Activated T-cell treated with anti-CD3 and anti-CD28 coated beads, Interleukin-2, amount 50 U/mL, for 24 hours (primary cell): ENCODE measurements at regions not wholly inside any gene's neighbourhood (a gene's known extent, or its start where the extent isn't known, plus 50 kb on each side); places are given as distances from the start of the nearest gene placed in this dataset.
"Not testable (repeated sequence)": the region's sequence is repeated elsewhere in the genome, so short reads cannot be mapped to it uniquely, and the experiment has no call there.

Experiments used
- DNase-seq: peaks from one replicate; pipeline ENCODE4 v3.0.0-alpha.2; 2020
- H3K27ac Mint-ChIP-seq: 2 replicates; pipeline ENCODE4 v1.8.0; 2020; ENCODE audit warnings: mild to moderate bottlenecking, mixed read lengths
- H3K27me3 Mint-ChIP-seq: 2 replicates; pipeline ENCODE4 v1.8.0; 2020; ENCODE audit warnings: mixed read lengths
- H3K36me3 Mint-ChIP-seq: 2 replicates; pipeline ENCODE4 v1.8.0; 2020; ENCODE audit warnings: low read depth, mixed read lengths
- H3K4me1 Mint-ChIP-seq: 2 replicates; pipeline ENCODE4 v1.8.0; 2020; ENCODE audit warnings: low read depth, mixed read lengths
- H3K4me3 Mint-ChIP-seq: 2 replicates; pipeline ENCODE4 v1.8.0; 2020; ENCODE audit warnings: mild to moderate bottlenecking, moderate library complexity, mixed read lengths
- H3K9me3 Mint-ChIP-seq: 2 replicates; pipeline ENCODE4 v1.8.0; 2020; ENCODE audit warnings: mixed read lengths

- Mint-ChIP-seq H3K27me3 (peaks cover 2% of the 10 kb centered on the region), H3K4me1 (no peaks in the 10 kb centered on the region), H3K36me3 (no peaks in the 10 kb centered on the region), H3K9me3 (no peaks in the 10 kb centered on the region), H3K27ac (no peak overlapping the region), H3K4me3 (no peak overlapping the region)
- no peak for DNase-seq
Measured at GRCh38 chr14:37864128-37864527, 268.7 kb downstream of the TTC6 start.

- H3K27me3 Mint-ChIP-seq: no peaks in the 10 kb centered on the region
- no peaks in the 10 kb centered on the region for H3K4me1 Mint-ChIP-seq
- no peaks in the 10 kb centered on the region for H3K36me3 Mint-ChIP-seq
- H3K4me3 Mint-ChIP-seq: no peak overlapping the region
- no peaks in the 10 kb centered on the region for H3K9me3 Mint-ChIP-seq
- no peak overlapping the region for H3K27ac Mint-ChIP-seq
- DNase-seq: no peak
Measured at GRCh38 chr14:37864861-37865718, 269.7 kb downstream of the TTC6 start.

GRCh38 chr14:37865719-37866549 is 270.5 kb downstream of the TTC6 start:
- no peaks in the 10 kb centered on the region for H3K9me3 Mint-ChIP-seq
- no peaks in the 10 kb centered on the region for H3K4me1 Mint-ChIP-seq
- H3K36me3 Mint-ChIP-seq: no peaks in the 10 kb centered on the region
- DNase-seq: no peak
- H3K27ac Mint-ChIP-seq: no peak overlapping the region
- H3K27me3 Mint-ChIP-seq: no peaks in the 10 kb centered on the region
- H3K4me3 Mint-ChIP-seq: no peak overlapping the region

- Mint-ChIP-seq H3K4me3 (no peak overlapping the region), H3K27ac (no peak overlapping the region)
Measured at GRCh38 chr14:37869633-37870032, 274.2 kb downstream of the TTC6 start.

GRCh38 chr14:37870170-37870569 is 274.7 kb downstream of the TTC6 start:
- H3K36me3 Mint-ChIP-seq: no peaks in the 10 kb centered on the region
- no peak overlapping the region for H3K4me3 Mint-ChIP-seq
- H3K27me3 Mint-ChIP-seq: peaks cover 4% of the 10 kb centered on the region
- no peak overlapping the region for H3K27ac Mint-ChIP-seq
- no peaks in the 10 kb centered on the region for H3K9me3 Mint-ChIP-seq
- no peak for DNase-seq
- H3K4me1 Mint-ChIP-seq: peaks cover 6% of the 10 kb centered on the region

More at GRCh38 chr14:37869633-37870032, 274.2 kb downstream of the TTC6 start:
- Mint-ChIP-seq H3K4me1 (peaks cover 3% of the 10 kb centered on the region), H3K9me3 (no peaks in the 10 kb centered on the region), H3K27me3 (peaks cover 2% of the 10 kb centered on the region), H3K36me3 (no peaks in the 10 kb centered on the region)
- no peak for DNase-seq

- Mint-ChIP-seq H3K27ac (no peak overlapping the region), H3K36me3 (no peaks in the 10 kb centered on the region), H3K4me3 (no peak overlapping the region), H3K9me3 (no peaks in the 10 kb centered on the region), H3K27me3 (peaks cover 6% of the 10 kb centered on the region), H3K4me1 (peaks cover 6% of the 10 kb centered on the region)
- DNase-seq: no peak
Measured at GRCh38 chr14:37870632-37871346, 275.4 kb downstream of the TTC6 start.

GRCh38 chr14:37874065-37874428 is 278.6 kb downstream of the TTC6 start:
- not testable (repeated sequence) for DNase-seq, H3K4me3 Mint-ChIP-seq, H3K36me3 Mint-ChIP-seq, H3K27ac Mint-ChIP-seq, H3K27me3 Mint-ChIP-seq, H3K4me1 Mint-ChIP-seq, H3K9me3 Mint-ChIP-seq

GRCh38 chr14:37874429-37875109 is 279.1 kb downstream of the TTC6 start:
- Mint-ChIP-seq H3K27ac (no peak overlapping the region), H3K36me3 (no peaks in the 10 kb centered on the region), H3K4me3 (no peak overlapping the region), H3K4me1 (peaks cover 6% of the 10 kb centered on the region), H3K9me3 (no peaks in the 10 kb centered on the region), H3K27me3 (peaks cover 7% of the 10 kb centered on the region)
- DNase-seq: peak; percentile 84

- DNase-seq: no peak
- Mint-ChIP-seq H3K27ac (no peak overlapping the region), H3K36me3 (no peaks in the 10 kb centered on the region), H3K27me3 (peaks cover 33% of the 10 kb centered on the region), H3K4me1 (no peaks in the 10 kb centered on the region), H3K9me3 (no peaks in the 10 kb centered on the region), H3K4me3 (no peak overlapping the region)
Measured at GRCh38 chr14:37888234-37888633, 292.8 kb downstream of the TTC6 start.

- H3K27me3 Mint-ChIP-seq: peaks cover 34% of the 10 kb centered on the region
- H3K4me1 Mint-ChIP-seq: no peaks in the 10 kb centered on the region
- H3K27ac Mint-ChIP-seq: no peak overlapping the region
Measured at GRCh38 chr14:37889087-37889486, 293.7 kb downstream of the TTC6 start.

GRCh38 chr14:37890095-37890494 is 294.7 kb downstream of the TTC6 start:
- Mint-ChIP-seq H3K36me3 (no peaks in the 10 kb centered on the region), H3K4me3 (no peak overlapping the region), H3K27me3 (peaks cover 34% of the 10 kb centered on the region), H3K9me3 (no peaks in the 10 kb centered on the region), H3K27ac (no peak overlapping the region), H3K4me1 (no peaks in the 10 kb centered on the region)
- DNase-seq: no peak

More at GRCh38 chr14:37889087-37889486, 293.7 kb downstream of the TTC6 start:
- no peaks in the 10 kb centered on the region for H3K9me3 Mint-ChIP-seq
- no peak for DNase-seq
- H3K36me3 Mint-ChIP-seq: no peaks in the 10 kb centered on the region
- no peak overlapping the region for H3K4me3 Mint-ChIP-seq

- not testable (repeated sequence) for H3K4me3 Mint-ChIP-seq, DNase-seq, H3K4me1 Mint-ChIP-seq, H3K36me3 Mint-ChIP-seq, H3K27ac Mint-ChIP-seq, H3K9me3 Mint-ChIP-seq
- peaks cover 36% of the 10 kb centered on the region for H3K27me3 Mint-ChIP-seq
Measured at GRCh38 chr14:37891500-37891899, 296.1 kb downstream of the TTC6 start.

- no peaks in the 10 kb centered on the region for H3K36me3 Mint-ChIP-seq
- no peaks in the 10 kb centered on the region for H3K4me1 Mint-ChIP-seq
- H3K27me3 Mint-ChIP-seq: peaks cover 36% of the 10 kb centered on the region
- no peaks in the 10 kb centered on the region for H3K9me3 Mint-ChIP-seq
- no peak overlapping the region for H3K27ac Mint-ChIP-seq
- DNase-seq: no peak
- no peak overlapping the region for H3K4me3 Mint-ChIP-seq
Measured at GRCh38 chr14:37894463-37894862, 299.0 kb downstream of the TTC6 start.

GRCh38 chr14:37899365-37899764 is 303.9 kb downstream of the TTC6 start:
- Mint-ChIP-seq H3K4me3 (no peak overlapping the region), H3K27ac (no peak overlapping the region), H3K9me3 (no peaks in the 10 kb centered on the region), H3K27me3 (peaks cover 28% of the 10 kb centered on the region), H3K36me3 (no peaks in the 10 kb centered on the region), H3K4me1 (peaks cover 1% of the 10 kb centered on the region)
- DNase-seq: no peak
